Stimulated activated effector memory CD8-positive, alpha-beta T cell treated with anti-CD3 and anti-CD28 coated beads, Interleukin-12 subunit alpha, Interleukin-12 subunit beta, amount 100 ng/mL, for 72 hours (primary cell): ENCODE measurements at regions not wholly inside any gene's neighbourhood (a gene's known extent, or its start where the extent isn't known, plus 50 kb on each side); places are given as distances from the start of the nearest gene placed in this dataset.

Experiments
- ATAC-seq: fragments of 150-1000 bp; cut with Tn5 transposase; 2 replicates; pipeline ENCODE4 v1.10.0; 2021
- DNase-seq, 2 donors: peaks; one replicate each; pipeline ENCODE4 v3.0.0; 2021 to 2022; ENCODE audit warnings: low spot score in 2 of 2
- H3K27ac Mint-ChIP-seq: one replicate; pipeline ENCODE4 v1.8.0; 2022; ENCODE audit warnings: mild to moderate bottlenecking, mixed read lengths
- H3K36me3 Mint-ChIP-seq: one replicate; pipeline ENCODE4 v1.8.0; 2022; ENCODE audit warnings: mild to moderate bottlenecking, mixed read lengths
- H3K4me1 Mint-ChIP-seq: one replicate; pipeline ENCODE4 v1.8.0; 2022; ENCODE audit warnings: mixed read lengths
- H3K4me3 Mint-ChIP-seq: one replicate; pipeline ENCODE4 v1.8.0; 2022; ENCODE audit warnings: mild to moderate bottlenecking, mixed read lengths
- H3K9me3 Mint-ChIP-seq: one replicate; pipeline ENCODE4 v1.8.0; 2022; ENCODE audit warnings: mixed read lengths

DNA sequence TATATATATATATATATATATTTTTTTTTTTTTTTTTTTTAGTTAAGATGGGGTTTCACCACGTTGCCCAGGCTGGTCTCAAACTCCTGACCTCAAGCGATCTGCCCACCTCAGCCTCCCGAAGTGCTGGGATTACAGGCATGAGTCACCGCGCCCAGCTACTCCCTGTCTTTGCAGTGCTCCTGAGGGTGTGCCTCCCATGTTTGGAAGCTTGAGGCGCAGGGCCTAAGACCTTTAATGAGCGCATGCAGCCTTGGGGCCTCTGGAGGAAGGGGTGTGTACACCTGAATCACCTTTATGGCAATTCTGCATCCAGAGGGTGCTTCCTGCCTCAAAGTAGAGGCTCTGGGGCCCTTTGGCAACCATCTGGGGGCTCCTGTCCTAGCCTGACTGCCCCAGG lies 219.4 kb upstream of the CIBAR2 start:
- H3K4me1 Mint-ChIP-seq: peaks cover 18% of the 10 kb centered on the region
- no peak for ATAC-seq

DNA sequence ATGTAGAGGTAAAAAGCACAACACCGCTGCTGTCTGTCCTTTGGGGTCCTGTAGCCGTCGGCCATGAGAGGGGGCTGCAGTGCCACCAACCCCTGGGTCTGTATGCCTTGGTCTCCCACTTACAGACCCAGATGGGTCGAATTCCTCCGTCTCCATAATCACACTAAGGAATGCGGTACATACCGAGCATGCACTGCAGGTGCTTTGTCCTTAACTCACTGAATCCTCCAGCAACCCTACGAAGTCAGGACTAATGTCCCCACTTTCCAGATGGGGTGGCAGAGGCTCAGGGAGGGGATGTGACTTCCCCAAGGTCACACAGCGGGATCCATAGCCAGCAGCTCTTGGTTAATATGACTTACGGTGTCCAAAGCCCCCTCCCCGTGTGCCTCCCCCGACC lies 219.9 kb upstream of the CIBAR2 start:
- no peak for ATAC-seq
- H3K27ac Mint-ChIP-seq: no peak overlapping the region
- DNase-seq: no peak
- H3K36me3 Mint-ChIP-seq: no peaks in the 10 kb centered on the region
- H3K4me3 Mint-ChIP-seq: no peak overlapping the region
- no peaks in the 10 kb centered on the region for H3K9me3 Mint-ChIP-seq
- peaks cover 18% of the 10 kb centered on the region for H3K4me1 Mint-ChIP-seq

More for the DNA sequence above, 219.4 kb upstream of the CIBAR2 start:
- H3K9me3 Mint-ChIP-seq: no peaks in the 10 kb centered on the region
- no peak for DNase-seq
- no peaks in the 10 kb centered on the region for H3K36me3 Mint-ChIP-seq
- H3K4me3 Mint-ChIP-seq: no peak overlapping the region
- no peak overlapping the region for H3K27ac Mint-ChIP-seq

- DNase-seq (no peak), ATAC-seq (no peak)
- Mint-ChIP-seq H3K36me3 (no peaks in the 10 kb centered on the region), H3K27ac (no peak overlapping the region), H3K4me1 (peaks cover 18% of the 10 kb centered on the region), H3K4me3 (no peak overlapping the region), H3K9me3 (no peaks in the 10 kb centered on the region)
Measured at GRCh38 chr16:85333337-85333736, 221.1 kb upstream of the CIBAR2 start.

DNA sequence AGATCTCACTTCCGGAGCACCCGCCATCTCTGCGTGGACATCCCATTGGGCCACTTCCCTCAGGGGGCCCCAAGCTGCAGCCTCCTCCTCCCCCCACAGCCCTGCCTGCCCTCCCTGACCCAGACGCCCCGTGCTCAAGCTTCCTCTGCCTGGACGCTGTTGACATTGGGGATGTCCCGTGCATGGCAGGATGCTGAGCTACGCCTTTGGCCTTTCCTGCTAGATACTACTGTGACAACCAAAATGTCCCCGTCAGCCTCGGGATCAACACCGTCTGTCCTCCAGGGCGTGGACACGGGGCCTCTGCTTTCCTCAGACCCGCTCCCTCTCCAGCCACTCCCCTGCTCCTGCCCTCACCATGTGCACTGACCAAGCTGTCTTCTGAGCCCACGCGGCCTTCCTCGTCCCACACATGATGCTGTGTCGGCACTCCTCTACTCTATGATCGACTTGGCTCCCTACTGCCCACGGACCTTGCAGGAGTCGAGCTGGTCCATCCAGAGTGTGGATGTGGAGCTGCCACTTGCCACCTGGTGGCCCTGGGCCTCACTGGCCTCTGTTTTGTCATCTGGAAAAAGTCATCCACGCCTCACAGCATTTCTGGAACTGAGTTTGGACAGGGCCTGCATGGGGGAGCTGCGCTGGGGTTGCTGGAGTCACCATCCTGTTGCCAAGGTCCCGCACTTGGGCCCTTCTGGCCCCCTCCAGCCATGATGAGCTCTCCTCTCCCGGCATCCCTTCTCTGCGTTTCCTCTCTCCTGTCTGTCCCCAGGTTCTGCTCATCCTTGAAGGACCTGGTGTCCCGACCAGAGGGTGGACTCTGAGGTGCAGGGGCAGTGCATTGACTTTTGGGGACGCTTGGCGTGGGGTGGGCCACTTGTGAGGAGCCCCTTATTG lies 221.7 kb upstream of the CIBAR2 start:
- Mint-ChIP-seq H3K36me3 (no peaks in the 10 kb centered on the region), H3K9me3 (no peaks in the 10 kb centered on the region), H3K4me3 (no peak overlapping the region), H3K27ac (no peak overlapping the region), H3K4me1 (peaks cover 18% of the 10 kb centered on the region)
- no peak for ATAC-seq
- DNase-seq: no peak

GRCh38 chr16:85334718-85335583 lies 222.7 kb upstream of the CIBAR2 start:
- H3K4me1 Mint-ChIP-seq: peaks cover 17% of the 10 kb centered on the region
- peak overlapping the region; percentile 16 for H3K4me3 Mint-ChIP-seq
- ATAC-seq (no peak), DNase-seq (no peak)
- H3K36me3 Mint-ChIP-seq: no peaks in the 10 kb centered on the region
- no peak overlapping the region for H3K27ac Mint-ChIP-seq
- no peaks in the 10 kb centered on the region for H3K9me3 Mint-ChIP-seq

DNA sequence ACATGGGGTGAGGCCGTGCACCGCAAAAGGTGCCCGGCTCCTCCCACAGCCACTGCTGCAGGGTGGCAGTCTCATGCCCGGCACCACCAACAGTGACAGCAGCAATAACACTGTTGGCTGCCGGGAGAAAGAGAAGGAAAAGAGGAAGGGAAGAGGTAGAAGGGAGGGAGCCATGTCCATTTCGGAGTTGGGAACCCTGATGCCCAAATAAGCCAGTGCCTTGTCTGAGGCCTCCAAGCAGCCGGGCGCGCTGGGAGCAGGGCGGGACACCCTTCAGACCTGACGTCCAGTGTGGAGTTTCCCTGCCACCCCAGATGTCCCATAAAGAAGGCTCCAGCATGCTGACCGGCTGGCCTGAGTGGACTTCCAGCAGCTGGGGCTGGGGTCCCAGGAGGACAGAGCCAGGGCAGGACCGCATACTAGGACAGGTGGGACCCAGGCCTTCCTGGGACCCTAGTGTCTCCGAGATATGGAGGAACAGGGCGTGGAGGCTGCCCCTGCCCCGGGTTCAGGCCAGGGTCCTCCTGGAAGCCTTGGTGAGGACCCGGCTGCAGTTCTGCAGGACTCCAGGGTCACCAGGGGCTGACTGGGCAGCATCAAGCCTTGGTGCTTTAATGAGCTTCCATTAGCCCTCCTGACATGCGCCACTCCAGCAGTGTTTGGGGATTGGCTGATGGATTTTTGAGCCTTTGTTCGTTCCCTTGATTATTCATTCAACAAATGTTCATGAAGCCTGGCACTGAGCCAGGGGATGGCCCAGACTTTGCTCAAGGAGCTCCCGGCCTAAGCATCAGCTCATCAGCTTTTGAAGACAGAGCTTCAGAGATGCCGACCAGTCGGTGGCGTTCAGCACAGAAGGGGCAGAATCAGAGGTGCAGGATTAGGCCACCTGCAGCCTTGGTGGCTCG lies 223.6 kb upstream of the CIBAR2 start:
- ATAC-seq (no peak), DNase-seq (no peak)
- Mint-ChIP-seq H3K36me3 (no peaks in the 10 kb centered on the region), H3K9me3 (no peaks in the 10 kb centered on the region), H3K4me1 (peaks cover 8% of the 10 kb centered on the region), H3K27ac (no peak overlapping the region), H3K4me3 (no peak overlapping the region)

DNA sequence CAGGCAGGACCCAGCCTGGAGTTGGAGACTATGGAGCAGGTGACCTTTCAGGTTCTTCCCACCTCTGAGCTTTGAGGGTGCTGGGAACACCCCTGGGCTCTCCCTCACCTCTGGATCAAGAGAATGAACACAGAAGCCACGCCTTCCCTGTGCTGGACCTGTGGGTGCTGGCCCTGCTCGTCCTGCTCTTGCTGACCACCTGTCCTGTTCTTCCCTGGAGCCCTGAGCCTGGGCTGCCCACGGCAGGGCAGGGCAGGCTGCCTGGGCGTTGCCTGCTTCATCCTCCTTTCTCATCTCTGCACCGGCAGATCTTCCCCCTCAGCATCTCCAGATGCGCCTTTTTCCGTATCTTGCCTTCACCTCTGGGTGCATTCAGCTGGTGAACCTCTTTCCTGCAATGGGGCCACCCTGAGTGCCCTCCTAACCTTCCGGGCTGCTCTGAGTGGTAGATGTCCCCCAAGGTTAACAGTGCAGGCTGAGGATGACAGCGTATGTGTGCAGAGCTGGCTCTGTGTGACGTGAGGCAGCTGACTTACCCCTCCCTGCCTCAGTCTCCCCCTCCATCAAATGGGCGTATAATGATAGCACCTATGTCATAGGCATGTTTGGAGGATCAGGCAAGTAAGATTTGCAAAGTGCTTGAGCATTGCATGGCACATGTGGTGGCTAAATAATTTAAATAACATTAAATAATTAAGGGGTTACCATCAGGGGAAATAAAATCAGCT lies 225.8 kb upstream of the CIBAR2 start:
- no peak overlapping the region for H3K27ac Mint-ChIP-seq
- no peaks in the 10 kb centered on the region for H3K9me3 Mint-ChIP-seq
- ATAC-seq: no peak
- DNase-seq: no peak
- peaks cover 6% of the 10 kb centered on the region for H3K4me1 Mint-ChIP-seq
- no peaks in the 10 kb centered on the region for H3K36me3 Mint-ChIP-seq
- no peak overlapping the region for H3K4me3 Mint-ChIP-seq

GRCh38 chr16:85338638-85338982 lies 226.3 kb upstream of the CIBAR2 start:
- DNase-seq (no peak), ATAC-seq (no peak)
- H3K36me3 Mint-ChIP-seq: no peaks in the 10 kb centered on the region
- H3K9me3 Mint-ChIP-seq: no peaks in the 10 kb centered on the region
- no peak overlapping the region for H3K27ac Mint-ChIP-seq
- no peak overlapping the region for H3K4me3 Mint-ChIP-seq
- H3K4me1 Mint-ChIP-seq: peaks cover 6% of the 10 kb centered on the region

DNA sequence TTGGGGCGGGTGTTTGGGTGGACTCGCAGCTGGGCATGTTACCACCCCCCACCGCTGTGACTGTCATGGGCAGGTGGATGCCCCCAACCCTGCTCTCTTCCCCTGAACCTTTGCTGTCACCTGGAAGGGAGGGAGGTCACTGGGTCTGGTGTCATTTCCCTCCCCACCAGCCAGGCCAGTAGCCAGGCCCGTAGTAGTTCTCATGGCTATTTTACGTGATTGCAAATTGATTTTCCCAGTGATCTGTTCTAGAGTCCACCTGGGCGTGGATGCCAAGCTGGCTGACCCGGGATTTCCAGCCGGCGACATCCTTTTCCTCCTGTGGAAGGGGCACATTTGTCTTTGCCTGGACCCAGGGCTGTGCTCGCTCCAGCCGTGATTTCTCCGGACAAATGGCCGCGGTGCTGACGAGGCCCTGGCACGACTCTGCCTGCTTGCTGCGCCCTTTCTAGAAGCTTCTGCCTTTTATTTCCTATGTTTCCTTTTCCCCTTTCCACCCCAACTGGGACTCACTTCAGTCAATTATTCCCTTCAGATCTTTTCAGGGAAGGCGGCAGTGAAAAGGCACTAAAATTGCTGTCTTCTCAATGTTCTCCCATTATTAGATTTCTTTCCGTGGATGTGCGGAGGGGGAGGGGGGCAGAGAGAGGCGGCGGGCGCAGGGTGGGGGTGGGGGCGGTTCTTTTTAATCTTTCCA lies 226.9 kb upstream of the CIBAR2 start:
- no peaks in the 10 kb centered on the region for H3K36me3 Mint-ChIP-seq
- H3K9me3 Mint-ChIP-seq: no peaks in the 10 kb centered on the region
- DNase-seq: no peak
- H3K4me1 Mint-ChIP-seq: peaks cover 6% of the 10 kb centered on the region
- H3K27ac Mint-ChIP-seq: no peak overlapping the region
- no peak for ATAC-seq
- H3K4me3 Mint-ChIP-seq: no peak overlapping the region

GRCh38 chr16:85341972-85342695 lies 229.9 kb upstream of the CIBAR2 start:
- DNase-seq (no peak), ATAC-seq (no peak)
- H3K9me3 Mint-ChIP-seq: no peaks in the 10 kb centered on the region
- no peaks in the 10 kb centered on the region for H3K36me3 Mint-ChIP-seq
- H3K4me1 Mint-ChIP-seq: no peaks in the 10 kb centered on the region
- H3K27ac Mint-ChIP-seq: no peak overlapping the region
- no peak overlapping the region for H3K4me3 Mint-ChIP-seq

DNA sequence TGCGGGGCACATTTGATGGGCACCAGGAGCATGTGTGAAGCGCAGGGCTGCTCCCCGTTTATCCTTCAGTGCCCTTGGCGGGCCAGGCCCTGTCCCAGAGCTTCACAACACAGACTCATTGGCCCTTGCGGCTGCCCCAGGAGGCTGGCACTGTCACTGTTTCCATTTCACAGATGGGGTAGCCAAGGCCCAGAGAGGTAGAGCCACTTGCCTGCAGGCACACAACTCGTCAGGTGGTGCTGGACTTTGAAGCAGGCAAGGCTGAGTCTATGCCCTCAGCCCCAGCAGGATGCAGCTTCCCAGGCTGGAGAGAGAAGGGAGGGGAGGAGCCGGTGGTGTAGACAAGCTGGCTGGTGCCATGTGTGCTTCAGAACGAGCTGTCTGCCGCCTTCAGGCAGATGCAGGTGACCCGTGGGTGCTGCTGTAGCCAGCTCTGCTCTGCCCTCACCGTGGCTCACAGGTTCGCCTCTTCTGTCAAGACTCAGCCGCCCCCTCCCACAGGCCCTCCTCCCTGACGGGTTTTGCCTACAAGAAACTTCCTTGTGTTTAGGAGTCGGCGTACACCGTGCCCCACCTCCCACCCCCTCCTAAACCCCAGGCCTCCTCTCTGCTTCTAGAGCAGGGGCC lies 232.3 kb upstream of the CIBAR2 start:
- Mint-ChIP-seq H3K36me3 (no peaks in the 10 kb centered on the region), H3K4me1 (no peaks in the 10 kb centered on the region), H3K4me3 (no peak overlapping the region), H3K27ac (no peak overlapping the region), H3K9me3 (no peaks in the 10 kb centered on the region)
- no peak for DNase-seq
- no peak for ATAC-seq

GRCh38 chr16:85345129-85345639 lies 232.9 kb upstream of the CIBAR2 start:
- Mint-ChIP-seq H3K27ac (no peak overlapping the region), H3K9me3 (no peaks in the 10 kb centered on the region), H3K4me3 (no peak overlapping the region), H3K36me3 (no peaks in the 10 kb centered on the region), H3K4me1 (no peaks in the 10 kb centered on the region)
- ATAC-seq (no peak), DNase-seq (no peak)
